Fibroblast of pulmonary artery (primary cell): ENCODE measurements at regions not wholly inside any gene's neighbourhood (a gene's known extent, or its start where the extent isn't known, plus 50 kb on each side); places are given as distances from the start of the nearest gene placed in this dataset.

Experiments used
- DNase-seq: peaks from one replicate; pipeline ENCODE4 v3.0.0-alpha.2; 2010; ENCODE audit warnings: low read depth
- H3K4me3 ChIP-seq: replicated peaks from 2 replicates; pipeline ENCODE4 v1.5.1; 2011; ENCODE audit warnings: low read depth, mild to moderate bottlenecking, control low read depth, low read length, moderate library complexity
- TF ChIP-seq, protein P1 (sequence below): IDR thresholded peaks from 2 replicates; pipeline ENCODE4 v1.5.1; 2011; ENCODE audit warnings: mild to moderate bottlenecking, control low read depth, low read length, inconsistent platforms; ENCODE audit errors: missing control alignments

- DNase-seq, result peak; percentile 12
- TF ChIP-seq, protein P1, sequence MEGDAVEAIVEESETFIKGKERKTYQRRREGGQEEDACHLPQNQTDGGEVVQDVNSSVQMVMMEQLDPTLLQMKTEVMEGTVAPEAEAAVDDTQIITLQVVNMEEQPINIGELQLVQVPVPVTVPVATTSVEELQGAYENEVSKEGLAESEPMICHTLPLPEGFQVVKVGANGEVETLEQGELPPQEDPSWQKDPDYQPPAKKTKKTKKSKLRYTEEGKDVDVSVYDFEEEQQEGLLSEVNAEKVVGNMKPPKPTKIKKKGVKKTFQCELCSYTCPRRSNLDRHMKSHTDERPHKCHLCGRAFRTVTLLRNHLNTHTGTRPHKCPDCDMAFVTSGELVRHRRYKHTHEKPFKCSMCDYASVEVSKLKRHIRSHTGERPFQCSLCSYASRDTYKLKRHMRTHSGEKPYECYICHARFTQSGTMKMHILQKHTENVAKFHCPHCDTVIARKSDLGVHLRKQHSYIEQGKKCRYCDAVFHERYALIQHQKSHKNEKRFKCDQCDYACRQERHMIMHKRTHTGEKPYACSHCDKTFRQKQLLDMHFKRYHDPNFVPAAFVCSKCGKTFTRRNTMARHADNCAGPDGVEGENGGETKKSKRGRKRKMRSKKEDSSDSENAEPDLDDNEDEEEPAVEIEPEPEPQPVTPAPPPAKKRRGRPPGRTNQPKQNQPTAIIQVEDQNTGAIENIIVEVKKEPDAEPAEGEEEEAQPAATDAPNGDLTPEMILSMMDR, result no peak
- H3K4me3 ChIP-seq, result no peak overlapping the region
These were observed 103.8 kb upstream of the OSR1 start for GRCh38 chr2:19462256-19462645.

DNA sequence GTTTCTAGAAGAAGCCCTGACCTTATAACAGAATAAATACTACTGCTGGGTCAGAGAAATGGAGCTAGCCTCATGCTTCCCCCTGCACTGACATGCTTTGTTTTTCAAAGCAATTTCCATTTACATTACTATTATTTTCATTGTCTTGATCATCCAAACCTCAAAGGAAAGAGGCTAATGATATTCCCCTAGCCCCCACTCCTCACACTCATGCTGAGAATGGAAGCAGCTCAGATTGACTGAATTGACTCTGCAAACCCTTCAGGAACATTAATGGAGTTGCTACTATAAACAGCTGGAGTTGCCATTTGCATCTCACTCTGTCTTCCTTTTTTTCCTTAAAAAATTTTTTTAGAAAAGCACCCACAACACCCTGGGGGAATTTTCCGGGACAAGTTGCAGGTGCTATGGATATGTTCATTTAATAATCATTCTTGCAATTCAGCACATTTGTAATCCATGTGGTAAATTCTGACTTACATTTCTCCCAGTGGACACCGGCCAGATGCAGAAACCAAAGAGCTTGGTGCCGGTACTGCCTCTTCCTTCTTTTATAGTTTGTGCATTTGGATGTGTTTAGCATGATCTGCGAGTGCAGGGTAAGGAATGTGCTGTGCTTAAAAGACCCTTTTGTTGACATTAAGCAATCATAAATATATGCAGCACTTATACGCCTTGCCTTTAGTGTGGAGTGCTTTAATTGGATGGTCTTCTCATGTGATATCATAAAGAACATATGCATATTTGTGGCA, 103.3 kb upstream of the OSR1 start:
- no peak for DNase-seq
- TF ChIP-seq, protein P1, result no peak
- H3K4me3 ChIP-seq, result no peak overlapping the region

DNA sequence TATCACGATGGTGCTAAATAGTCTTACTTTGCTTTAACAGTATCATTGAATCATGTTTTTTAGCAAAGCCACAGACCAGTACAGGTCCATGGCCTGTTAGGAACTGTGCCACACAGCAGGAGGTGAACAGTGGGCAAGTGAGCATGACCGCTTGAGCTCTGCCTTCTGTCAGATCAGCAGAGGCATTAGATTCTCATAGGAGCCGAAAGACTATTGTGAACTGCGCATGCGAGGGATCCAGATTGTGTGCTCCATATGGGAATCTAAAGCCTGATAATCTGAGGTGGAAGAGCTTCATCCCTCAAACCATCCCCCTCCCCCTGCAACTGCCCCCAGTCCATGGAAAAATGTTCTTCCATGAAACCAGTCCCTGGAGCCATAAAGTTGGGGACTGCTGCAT, 102.3 kb upstream of the OSR1 start:
- TF ChIP-seq, protein P1, result no peak
- DNase-seq, result no peak
- no peak overlapping the region for H3K4me3 ChIP-seq

- TF ChIP-seq, protein P1, result no peak
- H3K4me3 ChIP-seq, result no peak overlapping the region
- no peak for DNase-seq
These were observed 100.1 kb upstream of the OSR1 start for GRCh38 chr2:19458427-19459003.

DNA sequence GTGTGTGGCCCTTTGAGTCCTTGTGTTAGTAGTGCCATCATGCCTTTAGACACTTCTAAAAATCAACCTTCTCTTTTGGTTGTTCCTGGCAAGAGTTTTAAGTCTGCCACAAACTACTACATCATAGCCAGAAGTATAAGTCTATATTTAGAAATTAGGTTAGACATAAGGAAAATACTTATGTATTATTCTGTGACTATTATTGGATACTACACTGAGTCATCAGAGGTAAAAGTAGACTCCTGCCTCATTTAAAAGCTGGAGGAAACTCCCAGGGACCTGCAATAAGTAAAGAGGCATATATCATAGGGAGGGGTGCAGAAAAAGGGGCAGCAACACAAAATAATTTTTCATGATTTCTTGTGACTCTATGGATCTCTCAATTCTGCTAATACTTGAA, 99.4 kb upstream of the OSR1 start:
- DNase-seq, result no peak

DNA sequence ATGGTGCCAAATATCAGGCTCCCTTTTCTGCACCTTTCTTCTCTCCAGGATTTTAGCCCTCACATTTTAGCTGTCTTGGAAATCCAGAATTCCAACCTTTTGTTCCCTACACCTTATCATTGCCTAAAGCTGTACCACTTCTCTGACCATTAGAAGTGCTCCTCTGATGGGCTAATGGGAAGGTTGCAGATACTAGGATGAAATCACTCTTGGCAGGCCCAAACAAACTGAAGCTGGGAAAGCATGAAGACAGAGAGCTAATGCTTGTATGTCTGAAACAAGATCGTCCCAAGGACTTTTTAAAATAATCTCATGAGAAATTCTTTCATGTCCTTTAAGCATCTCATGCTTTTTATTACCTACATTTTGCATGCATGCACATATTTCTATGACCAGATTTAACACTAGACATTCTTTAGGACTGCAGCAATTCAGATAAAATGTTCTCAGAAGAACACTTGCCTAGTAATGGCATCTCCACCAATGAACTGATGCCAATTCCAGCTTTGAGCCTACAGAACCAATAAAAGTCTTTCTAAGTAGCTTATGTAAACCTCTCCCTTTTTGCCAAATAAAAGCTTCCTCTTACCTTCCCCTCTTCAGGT, 98.4 kb upstream of the OSR1 start:
- TF ChIP-seq, protein P1, result no peak
- DNase-seq, result no peak
- no peak overlapping the region for H3K4me3 ChIP-seq

More for the DNA sequence above, 99.4 kb upstream of the OSR1 start:
- TF ChIP-seq, protein P1, result no peak
- no peak overlapping the region for H3K4me3 ChIP-seq

GRCh38 chr2:19454125-19454524, 95.7 kb upstream of the OSR1 start:
- TF ChIP-seq, protein P1, result no peak
- H3K4me3 ChIP-seq, result no peak overlapping the region
- DNase-seq, result no peak
